AG09309 (cell line): ENCODE measurements at regions not wholly inside any gene's neighbourhood (a gene's known extent, or its start where the extent isn't known, plus 50 kb on each side); places are given as distances from the start of the nearest gene placed in this dataset.

Source experiments
- DNase-seq: peaks from one replicate; pipeline ENCODE4 v3.0.0-alpha.2; 2010; ENCODE audit warnings: low read depth
- H3K4me3 ChIP-seq: 2 replicates; pipeline ENCODE4 v1.5.1; 2011; ENCODE audit warnings: mild to moderate bottlenecking, low read depth, low read length, moderate library complexity; ENCODE audit not compliant: control insufficient read depth
- CTCF ChIP-seq: IDR thresholded peaks from 2 replicates; pipeline ENCODE4 v1.5.1; 2011; ENCODE audit warnings: mild to moderate bottlenecking, low read depth, low read length, inconsistent platforms; ENCODE audit not compliant: insufficient read depth, control insufficient read depth; ENCODE audit errors: missing control alignments

- no peak for TF ChIP-seq CTCF
- H3K4me3 ChIP-seq: no peak overlapping the region
- DNase-seq: no peak
Measured at GRCh38 chr14:65219353-65219752, 117.0 kb upstream of the MAX start.

DNA sequence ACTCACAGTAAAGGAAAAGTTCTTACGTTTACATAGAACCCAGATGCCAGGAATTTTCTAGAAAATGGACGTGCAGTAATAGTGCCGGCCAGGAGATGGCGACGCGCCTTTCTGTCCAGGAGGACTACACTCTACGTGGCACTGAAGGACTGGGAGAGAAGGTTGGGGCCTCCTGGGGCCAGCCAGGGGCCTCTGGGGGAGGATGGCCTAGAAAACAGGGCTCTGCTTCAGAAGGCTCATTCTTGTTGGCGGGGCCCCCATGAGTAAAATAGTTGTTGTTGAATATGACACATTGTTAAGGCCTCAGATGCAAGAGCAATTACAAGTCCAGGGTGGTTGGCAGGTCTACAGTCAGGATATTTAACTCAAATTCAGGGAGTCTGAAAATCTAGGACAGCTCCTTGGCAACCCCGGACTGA, 120.1 kb upstream of the MAX start:
- peak; percentile 35 for DNase-seq
- TF ChIP-seq CTCF: peak; percentile 89
- no peak overlapping the region for H3K4me3 ChIP-seq

DNA sequence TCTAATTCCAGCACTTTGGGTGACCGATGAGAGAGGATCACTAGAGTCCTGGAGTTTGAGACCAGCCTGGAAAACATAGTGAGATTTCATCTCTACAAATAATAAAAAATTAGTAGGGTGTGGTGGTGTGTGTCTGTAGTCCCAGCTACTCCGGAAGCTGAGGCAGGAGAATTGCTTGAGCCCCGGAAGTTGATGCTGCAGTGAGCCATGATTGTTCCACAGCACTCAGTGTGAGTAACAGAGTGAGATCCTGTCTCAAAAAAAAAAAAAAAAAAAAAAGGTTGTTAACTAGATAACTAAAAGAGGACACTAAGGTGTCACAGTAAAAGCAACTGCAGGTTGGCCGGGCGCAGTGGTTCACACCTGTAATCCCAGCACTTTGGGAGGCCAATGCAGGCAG, 121.3 kb upstream of the MAX start:
- TF ChIP-seq CTCF: no peak
- no peak for DNase-seq
- no peak overlapping the region for H3K4me3 ChIP-seq

DNA sequence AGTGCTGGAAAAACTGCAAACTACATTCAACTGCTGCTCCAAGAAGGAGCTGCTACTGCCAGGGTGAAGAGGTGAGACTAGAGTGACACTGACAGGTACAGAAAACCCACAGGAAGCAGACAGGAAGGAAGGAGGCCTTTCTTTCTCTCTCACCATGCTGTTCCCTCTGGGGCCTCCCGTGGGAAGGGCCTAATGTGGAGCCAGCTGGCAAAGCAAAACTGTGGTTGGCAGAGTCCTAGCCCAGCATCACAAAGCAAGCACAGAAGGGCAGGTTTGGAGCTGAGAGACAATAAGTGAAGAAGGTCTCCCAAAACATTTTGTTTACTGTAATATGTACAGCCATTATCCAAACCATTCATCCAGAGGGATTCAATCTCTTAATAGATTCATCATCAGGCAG, 122.5 kb upstream of the MAX start:
- no peak for DNase-seq
- no peak overlapping the region for H3K4me3 ChIP-seq
- no peak for TF ChIP-seq CTCF

DNA sequence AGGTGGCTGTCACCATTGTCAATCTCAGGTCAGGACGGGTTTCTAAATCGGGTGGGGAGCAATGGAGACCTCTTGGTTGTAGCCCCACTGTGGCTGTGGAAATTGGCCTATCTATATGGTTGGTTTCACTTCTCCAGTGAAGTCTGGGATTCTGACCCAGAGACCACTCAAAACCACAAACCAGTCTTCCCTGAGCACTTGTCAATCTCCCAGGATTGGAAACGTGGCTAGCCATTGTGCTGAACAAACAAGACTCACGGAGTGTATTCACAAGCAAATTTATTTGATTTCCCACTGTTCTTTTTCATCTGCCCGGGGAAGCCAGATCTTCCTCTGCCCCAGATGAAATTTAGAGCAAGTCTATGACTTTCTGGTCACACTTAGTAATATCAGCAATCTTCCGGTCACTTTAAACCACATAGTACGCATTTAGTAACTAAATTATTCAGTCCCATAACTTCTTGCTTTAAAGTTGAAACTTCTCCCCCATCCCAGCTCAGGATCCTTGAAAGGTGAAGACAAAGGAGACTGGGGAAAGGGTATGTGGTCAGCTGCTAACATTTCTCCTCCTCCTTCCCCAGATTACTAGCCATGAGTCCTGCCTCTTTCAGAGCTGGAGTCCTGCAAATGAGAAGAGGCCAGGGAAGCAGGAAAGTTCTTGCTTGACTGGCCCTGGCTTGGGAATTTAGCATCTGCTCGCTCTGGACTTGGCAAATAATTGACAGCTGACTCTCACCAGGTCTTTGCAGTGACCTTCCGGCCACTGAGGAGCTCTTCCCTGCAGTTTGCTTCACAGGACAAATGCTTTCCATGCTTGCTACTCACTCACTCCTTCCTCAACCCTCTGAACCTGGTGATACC, 123.2 kb upstream of the MAX start:
- TF ChIP-seq CTCF: no peak
- H3K4me3 ChIP-seq: no peak overlapping the region
- no peak for DNase-seq

DNA sequence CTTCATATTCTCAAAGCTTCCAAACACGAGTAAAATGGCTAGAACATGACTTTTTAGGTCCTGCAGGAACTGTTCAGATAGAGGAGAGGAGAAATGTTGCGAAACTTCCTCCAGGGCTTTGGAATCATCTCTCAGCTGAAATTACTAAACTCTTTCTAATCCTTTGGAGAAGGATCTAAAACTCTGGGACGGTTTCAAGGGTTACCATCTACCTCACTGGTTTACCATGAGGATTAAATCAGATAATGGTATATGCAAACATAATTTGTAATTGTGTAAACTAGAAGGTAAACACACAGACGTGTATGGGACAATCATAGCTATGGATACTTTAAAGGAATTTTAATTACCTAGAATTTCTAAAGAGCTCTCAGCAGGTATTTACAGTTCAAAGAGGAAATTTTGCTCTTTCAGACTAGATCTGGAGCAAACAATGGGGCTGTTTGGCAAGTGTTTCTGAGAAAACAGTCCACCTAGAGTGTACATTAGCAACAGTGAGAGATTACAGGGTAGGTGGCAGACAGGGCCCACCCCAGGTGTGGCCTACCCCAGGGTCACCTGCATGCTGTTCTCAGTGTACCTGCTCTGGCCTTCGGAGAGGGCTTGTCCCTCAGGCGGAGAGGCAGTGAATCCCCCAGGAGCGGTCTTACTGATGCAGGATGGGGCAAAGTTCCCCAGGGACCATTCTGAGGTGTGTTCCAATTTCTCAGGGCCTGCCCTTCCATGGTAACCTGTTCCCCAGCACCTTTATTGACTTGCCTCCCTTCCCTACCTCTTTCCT, 124.7 kb upstream of the MAX start:
- DNase-seq: no peak
- no peak overlapping the region for H3K4me3 ChIP-seq
- TF ChIP-seq CTCF: no peak
